ENCODE measurements at regions not wholly inside any gene's neighbourhood (a gene's known extent, or its start where the extent isn't known, plus 50 kb on each side); places are given as distances from the start of the nearest gene placed in this dataset.

DNA sequence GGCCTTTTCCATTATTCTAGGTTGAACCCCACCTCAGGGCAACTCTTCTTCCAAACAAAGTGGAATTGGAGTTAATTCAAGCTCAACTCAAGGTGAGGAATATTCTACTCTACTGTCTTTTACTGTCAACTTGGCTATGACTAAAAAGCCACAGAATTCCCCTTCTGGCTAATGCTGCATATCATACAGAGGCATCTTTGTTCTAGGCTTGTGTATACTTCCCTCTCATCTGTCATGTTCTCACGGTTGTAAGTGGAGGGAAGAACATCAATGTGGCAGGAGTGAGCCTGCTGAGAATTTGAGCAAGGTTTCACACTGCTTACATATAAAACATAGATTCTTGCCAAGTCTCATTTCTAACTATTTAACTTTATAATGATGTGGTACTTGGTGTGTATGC, 921.4 kb upstream of the CNTN5 start:
- no peak for DNase-seq

DNA sequence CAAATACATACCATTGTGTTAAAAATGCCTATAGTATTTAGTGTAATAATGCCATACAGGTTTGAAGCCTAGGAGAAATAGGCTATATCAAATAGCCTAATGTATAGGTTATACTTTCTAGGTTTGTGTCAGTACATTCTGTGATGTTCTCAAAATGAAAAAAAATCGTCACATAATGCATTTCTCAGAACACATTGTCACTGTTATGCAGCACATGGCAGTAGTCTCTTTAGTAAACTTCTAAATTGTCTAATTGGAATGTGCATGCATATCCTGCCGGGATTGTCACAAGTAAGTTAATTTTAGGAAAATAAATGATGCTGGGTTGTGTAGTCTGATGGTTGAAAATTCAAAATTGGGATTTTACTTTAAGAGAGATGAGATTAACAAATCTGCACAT, 920.1 kb upstream of the CNTN5 start:
- no peak for DNase-seq

GRCh38 chr11:98101329-98101728, 919.4 kb upstream of the CNTN5 start:
- DNase-seq = no peak

DNA sequence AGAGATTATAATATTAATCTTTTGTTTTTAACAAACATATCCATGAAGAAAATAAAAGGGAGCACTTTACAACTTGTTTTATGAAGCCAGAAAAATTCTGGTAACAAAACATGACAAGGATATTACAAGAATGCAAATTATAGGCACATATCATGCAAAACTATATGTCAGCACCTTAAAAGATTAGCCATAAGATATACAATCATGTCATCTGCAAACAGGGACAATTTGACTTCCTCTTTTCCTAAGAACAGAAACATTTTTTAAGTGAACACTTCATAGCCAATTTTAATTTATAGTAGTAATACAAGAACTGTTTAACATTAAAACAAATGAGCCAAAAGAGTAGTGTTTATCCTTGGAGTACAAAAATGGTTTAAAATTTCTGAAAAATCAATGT, 916.5 kb upstream of the CNTN5 start:
- DNase-seq = no peak

- no peak for DNase-seq
These were observed 913.0 kb upstream of the CNTN5 start for GRCh38 chr11:98107736-98108135.

- no peak for DNase-seq
These were observed 910.7 kb upstream of the CNTN5 start for GRCh38 chr11:98110030-98110429.

GRCh38 chr11:98115873-98116272, 904.9 kb upstream of the CNTN5 start:
- no peak for DNase-seq

DNA sequence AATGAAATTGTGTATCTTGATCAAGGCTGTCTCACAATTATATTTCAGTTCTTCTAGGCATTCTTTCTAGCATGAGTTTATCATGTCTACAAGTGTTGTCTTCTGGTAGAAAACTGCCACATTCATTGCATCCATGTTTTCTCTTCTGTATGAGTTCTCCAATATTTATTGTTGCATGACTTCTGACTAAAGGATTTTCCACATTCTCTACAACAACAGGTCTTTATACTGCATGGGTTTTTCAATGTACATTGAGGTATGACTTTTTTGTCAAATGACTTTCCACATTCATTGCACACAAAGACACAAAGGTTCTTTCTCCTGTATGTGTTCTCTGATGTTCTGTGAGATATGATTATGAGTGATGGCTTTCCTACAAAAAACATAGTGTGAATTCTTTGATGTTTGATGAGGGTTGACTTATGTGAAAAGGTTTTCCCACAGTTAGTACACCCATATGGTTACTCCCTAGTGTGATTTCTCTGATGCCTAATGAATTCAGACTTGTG, 890.6 kb upstream of the CNTN5 start:
- no peak for DNase-seq

- no peak for DNase-seq
These were observed 884.4 kb upstream of the CNTN5 start for GRCh38 chr11:98136357-98136756.

DNA sequence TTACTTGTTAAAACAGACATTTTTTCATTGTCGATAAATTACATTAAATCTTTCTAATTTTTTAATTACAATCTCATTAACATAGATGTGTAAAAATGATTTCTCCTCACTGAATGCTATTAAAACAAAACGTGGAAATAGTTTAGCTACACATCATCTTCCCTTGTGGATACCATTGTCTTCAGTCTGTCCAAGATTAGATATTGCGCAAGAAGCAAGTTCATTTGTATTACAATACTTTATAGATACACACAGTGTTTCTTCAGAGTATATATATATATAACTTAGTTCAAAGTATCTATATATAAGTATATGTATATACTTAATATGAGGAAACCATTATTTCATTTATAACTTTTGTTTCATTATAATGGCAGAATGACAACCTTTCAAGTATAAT, 883.3 kb upstream of the CNTN5 start:
- DNase-seq = no peak

DNA sequence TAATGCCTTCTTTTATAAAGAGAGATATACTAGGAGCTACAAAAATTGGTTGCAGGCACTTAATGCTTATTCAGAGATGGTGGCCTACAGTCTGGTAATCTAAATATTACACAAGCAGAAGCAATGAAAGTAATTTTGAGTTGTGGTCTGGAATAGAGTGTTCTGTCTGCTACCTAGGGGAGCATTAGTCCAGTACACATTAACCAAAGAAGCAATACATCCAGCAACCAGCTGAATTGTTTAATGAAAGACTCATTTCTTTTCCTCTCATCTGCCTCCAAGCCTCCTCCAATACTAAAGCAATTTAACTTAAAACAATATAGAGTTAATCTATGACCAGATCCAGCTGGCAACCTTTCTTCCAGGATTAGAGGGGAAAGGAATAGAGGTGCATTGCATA, 877.1 kb upstream of the CNTN5 start:
- no peak for DNase-seq

GRCh38 chr11:98153752-98154151, 867.0 kb upstream of the CNTN5 start:
- DNase-seq = no peak

GRCh38 chr11:98155696-98156095, 865.1 kb upstream of the CNTN5 start:
- no peak for DNase-seq

DNA sequence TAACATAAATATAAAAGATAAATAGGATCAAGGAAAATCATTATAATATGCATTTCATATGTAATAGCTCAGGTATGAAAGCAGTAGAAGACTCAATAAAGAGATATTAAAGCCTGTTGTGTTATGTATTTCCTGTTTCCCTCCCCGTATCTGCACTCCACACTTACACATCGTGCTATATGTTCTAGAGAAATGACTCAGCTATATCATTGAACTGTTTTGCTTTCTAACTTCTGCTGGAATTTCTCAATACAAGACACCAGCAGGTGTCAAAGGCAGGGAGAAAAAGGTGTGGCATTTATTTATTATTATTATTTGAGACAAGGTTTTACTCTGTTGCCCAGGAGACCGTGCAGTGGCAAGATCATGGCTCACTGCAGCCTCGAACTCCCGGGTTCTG, 842.8 kb upstream of the CNTN5 start:
- no peak for DNase-seq

DNA sequence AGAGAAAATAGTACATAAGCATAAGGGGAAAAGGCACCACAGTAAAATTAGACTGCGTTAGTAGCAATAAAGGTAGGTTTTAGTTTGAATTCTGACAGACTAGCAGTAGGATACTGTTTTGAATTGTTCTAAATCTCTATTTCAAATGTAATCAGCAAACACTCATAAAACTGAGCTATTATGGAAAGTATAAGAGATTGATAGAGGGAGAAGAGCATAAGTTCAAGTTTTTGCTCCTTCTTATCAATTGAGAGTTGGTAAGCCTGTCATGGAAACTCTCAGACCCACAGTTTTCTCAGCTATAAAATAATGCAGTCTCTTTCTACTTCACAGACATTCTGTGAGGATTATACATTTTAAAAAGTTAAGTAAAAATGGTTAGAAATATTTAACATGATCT, 840.2 kb upstream of the CNTN5 start:
- no peak for DNase-seq

DNA sequence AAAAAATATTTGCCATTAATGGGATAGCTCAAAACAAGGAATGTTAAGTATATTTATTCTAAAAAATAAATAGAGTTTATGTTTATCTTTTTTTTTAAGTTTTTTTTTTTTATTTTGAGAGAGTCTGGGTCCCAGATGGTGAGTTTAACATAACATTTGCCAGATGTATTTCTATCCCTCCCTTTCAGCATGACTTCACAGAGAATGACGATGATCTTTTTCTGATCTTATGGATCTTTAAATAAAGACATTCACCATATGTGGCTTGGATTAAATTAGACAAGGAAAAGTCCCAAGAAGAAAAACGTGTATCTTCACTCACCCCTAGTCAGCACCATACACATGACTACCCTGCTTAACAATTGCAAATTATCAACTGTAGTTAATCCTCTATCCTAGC, 839.8 kb upstream of the CNTN5 start:
- no peak for DNase-seq

DNA sequence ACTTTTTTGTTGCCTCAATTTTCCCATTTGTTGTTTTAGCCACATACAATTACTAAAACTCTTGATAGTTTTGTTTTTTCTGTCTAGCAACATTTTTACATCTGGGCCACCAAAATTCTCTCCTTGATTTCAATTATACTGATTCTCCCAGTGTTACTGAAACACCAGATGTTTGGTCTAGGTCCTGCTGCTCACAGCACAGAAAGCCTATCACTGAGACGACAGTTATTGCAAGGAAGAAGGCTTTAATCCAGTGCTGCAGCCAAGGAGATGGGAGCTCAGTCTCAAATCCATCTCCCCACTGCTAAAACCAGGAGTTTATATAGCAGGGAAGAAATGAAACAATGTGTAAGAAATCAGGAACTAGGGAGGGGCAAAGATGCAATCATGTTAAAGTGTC, 837.7 kb upstream of the CNTN5 start:
- no peak for DNase-seq

GRCh38 chr11:98185245-98185644, 835.5 kb upstream of the CNTN5 start:
- no peak for DNase-seq

GRCh38 chr11:98194611-98195010, 826.1 kb upstream of the CNTN5 start:
- no peak for DNase-seq

DNA sequence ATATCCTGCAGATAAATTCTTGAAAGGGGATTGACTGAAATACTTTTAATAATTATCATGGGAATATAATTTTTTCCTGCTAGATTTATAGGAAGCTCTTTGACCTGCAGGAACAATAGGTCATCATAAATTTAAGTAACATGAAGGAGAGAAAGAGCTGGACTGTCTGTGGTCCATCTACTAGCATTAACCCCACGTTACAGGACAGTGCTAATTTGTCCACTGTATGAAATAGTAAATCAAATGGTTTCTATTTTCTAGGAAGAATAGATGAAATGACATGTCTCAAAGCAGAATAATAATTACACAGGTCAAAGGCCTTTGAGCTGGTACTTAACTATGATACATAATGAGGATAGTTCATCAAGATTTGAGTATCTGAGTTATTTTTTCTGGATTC, 825.4 kb upstream of the CNTN5 start:
- no peak for DNase-seq

DNA sequence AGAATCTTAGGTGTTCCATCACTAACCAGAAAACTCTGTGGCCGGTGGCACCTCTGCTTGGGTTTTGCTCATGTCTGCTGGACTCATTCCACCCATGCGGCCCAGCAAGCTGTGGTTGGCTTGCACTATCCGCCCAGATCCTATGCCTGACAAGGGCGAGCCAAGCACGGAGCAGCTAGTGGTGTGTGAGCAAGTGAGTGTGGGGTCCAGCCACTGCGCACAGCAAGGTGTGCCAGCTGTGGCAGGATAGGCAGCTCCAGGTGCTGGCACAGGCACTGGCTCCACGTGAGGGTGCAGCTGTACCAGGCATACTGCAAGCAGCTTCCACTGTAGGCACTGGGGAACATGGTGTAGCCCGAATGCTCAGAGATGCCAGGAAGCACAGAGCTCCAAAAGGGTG, 813.7 kb upstream of the CNTN5 start:
- no peak for DNase-seq

GRCh38 chr11:98227278-98227677, 793.5 kb upstream of the CNTN5 start:
- DNase-seq = no peak

- no peak for DNase-seq
These were observed 790.1 kb upstream of the CNTN5 start for GRCh38 chr11:98230678-98231077.

- DNase-seq = no peak
These were observed 786.1 kb upstream of the CNTN5 start for GRCh38 chr11:98234698-98235097.

DNA sequence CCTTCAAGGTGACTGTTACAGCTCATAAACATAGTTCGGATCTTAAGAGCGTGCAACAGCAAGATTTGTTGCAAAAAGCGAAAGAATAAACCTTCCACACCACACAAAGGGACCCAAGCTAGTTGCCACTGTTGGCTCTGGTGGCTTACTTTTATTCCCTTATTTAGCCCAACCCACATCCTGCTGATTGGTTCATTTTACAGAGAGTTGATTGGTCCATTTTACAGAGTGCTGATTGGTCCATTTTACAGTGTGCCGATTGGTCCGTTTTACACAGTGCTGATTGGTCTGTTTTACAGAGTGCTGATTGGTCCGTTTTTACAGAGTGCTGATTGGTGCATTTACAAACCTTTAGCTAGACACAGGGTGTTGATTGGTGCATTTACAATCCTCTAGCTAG, 776.9 kb upstream of the CNTN5 start:
- no peak for DNase-seq

- DNase-seq = no peak
These were observed 759.8 kb upstream of the CNTN5 start for GRCh38 chr11:98260983-98261382.

Measured in activated CD4-positive, alpha-beta T cell treated with anti-CD3 and anti-CD28 coated beads, Interleukin-2, amount 50 U/mL, for 16 hours (primary cell).